SU-DHL-6 (cell line): ENCODE measurements at regions not wholly inside any gene's neighbourhood (a gene's known extent, or its start where the extent isn't known, plus 50 kb on each side); places are given as distances from the start of the nearest gene placed in this dataset.
"Not testable (repeated sequence)": the region's sequence is repeated elsewhere in the genome, so short reads cannot be mapped to it uniquely, and the experiment has no call there.

Experiments
- H2AFZ ChIP-seq: fragments of 200-600 bp; sonication (generic); 2 replicates; pipeline ENCODE4 v1.6.1; 2014; ENCODE audit warnings: low read depth, mild to moderate bottlenecking, moderate library complexity, mixed read lengths, antibody characterized with exemption, low read length; ENCODE audit not compliant: severe bottlenecking
- H3F3A ChIP-seq: fragments of 200-600 bp; shearing (Covaris generic); 2 replicates; pipeline ENCODE4 v1.6.0; 2016; ENCODE audit warnings: antibody characterized with exemption, mild to moderate bottlenecking; ENCODE audit not compliant: insufficient read depth
- H3K27ac ChIP-seq: fragments of 200-600 bp; sonication (generic); 2 replicates; pipeline ENCODE4 v1.5.1; 2016; ENCODE audit warnings: low read depth, mild to moderate bottlenecking, low read length, moderate library complexity, mixed read lengths
- H3K27me3 ChIP-seq: fragments of 200-600 bp; sonication (generic), shearing (Covaris generic); 2 replicates; pipeline ENCODE4 v1.6.0; 2014; ENCODE audit warnings: mild to moderate bottlenecking, low read length
- H3K36me3 ChIP-seq: fragments of 200-600 bp; sonication (generic); 2 replicates; pipeline ENCODE4 v1.6.1; 2014; ENCODE audit warnings: mild to moderate bottlenecking, low read length, mixed read lengths
- H3K4me2 ChIP-seq: fragments of 300-600, 200-600 bp; shearing (Covaris generic), sonication (generic); 2 replicates; pipeline ENCODE4 v1.6.0; 2014; ENCODE audit warnings: low read length, low read depth, mild to moderate bottlenecking; ENCODE audit not compliant: poor library complexity, severe bottlenecking
- H3K4me3 ChIP-seq: fragments of 200-600 bp; sonication (generic); 2 replicates; pipeline ENCODE4 v1.5.1; 2014; ENCODE audit warnings: antibody characterized with exemption, low read length, mild to moderate bottlenecking, mixed read lengths; ENCODE audit not compliant: insufficient read depth, poor library complexity, severe bottlenecking
- H3K79me2 ChIP-seq: fragments of 200-600 bp; sonication (generic); 2 replicates; pipeline ENCODE4 v1.6.1; 2014; ENCODE audit warnings: mild to moderate bottlenecking, low read length, moderate library complexity; ENCODE audit not compliant: insufficient read depth
- H3K9ac ChIP-seq: fragments of 200-600 bp; sonication (generic); 2 replicates; pipeline ENCODE4 v1.7.0; 2014; ENCODE audit warnings: mild to moderate bottlenecking, low read length
- H3K9me2 ChIP-seq: fragments of 200-600 bp; sonication (generic); replicated peaks from 2 replicates; pipeline ENCODE4 v1.6.1; 2014; ENCODE audit warnings: low read length; ENCODE audit not compliant: insufficient read depth
- H3K9me3 ChIP-seq: fragments of 200-600 bp; sonication (generic); 2 replicates; pipeline ENCODE4 v1.6.1; 2014; ENCODE audit warnings: low read length, mixed read lengths; ENCODE audit not compliant: insufficient read depth
- H4K20me1 ChIP-seq: fragments of 200-600 bp; sonication (generic); 2 replicates; pipeline ENCODE4 v1.6.1; 2014; ENCODE audit warnings: low read depth, mild to moderate bottlenecking, antibody characterized with exemption, low read length, moderate library complexity, mixed read lengths
- EZH2phosphoT487 ChIP-seq: fragments of 200-600 bp; sonication (generic), shearing (Covaris generic); conservative IDR thresholded peaks from 2 replicates; pipeline ENCODE4 v1.6.1; 2018; ENCODE audit warnings: mild to moderate bottlenecking, antibody characterized with exemption, low read length, moderate library complexity, mixed read lengths
- TF ChIP-seq, protein P1 (sequence below): fragments of 200-600 bp; sonication (generic); IDR thresholded peaks from one replicate; pipeline ENCODE4 v1.5.1; 2017; ENCODE audit warnings: antibody characterized with exemption, mild to moderate bottlenecking, low read length, moderate library complexity; ENCODE audit not compliant: insufficient read depth, poor library complexity, severe bottlenecking

DNA sequence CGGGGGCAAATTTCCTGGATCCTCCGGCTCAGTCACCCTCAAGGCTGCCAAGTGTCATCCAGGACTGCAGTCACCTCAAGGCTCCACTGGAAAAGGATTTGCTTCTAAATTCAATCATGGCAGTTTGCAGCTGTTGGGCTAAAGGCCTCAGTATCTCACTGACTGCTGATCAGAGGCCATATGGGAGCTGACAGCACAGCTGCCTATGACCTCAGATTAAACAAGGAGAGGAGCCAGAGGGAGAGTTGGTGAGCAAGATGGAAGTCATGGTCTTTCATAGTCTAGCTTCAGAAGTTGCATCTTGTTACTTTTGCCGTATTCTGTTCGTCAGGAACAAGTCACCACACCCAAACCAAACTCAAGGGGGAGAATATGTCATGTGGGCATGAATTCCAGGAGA is 849.7 kb downstream of the UQCRFS1 start:
- Histone ChIP-seq H3K9me3 (no peaks in the 10 kb centered on the region), H3K9me2 (no peaks in the 10 kb centered on the region), H3K4me2 (no peak overlapping the region), H3K9ac (no peak overlapping the region), H3K36me3 (no peaks in the 10 kb centered on the region), H2AFZ (no peak overlapping the region), H3F3A (no peaks in the 10 kb centered on the region), H3K4me3 (no peak overlapping the region), H4K20me1 (no peaks in the 10 kb centered on the region), H3K27ac (no peak overlapping the region), H3K27me3 (no peaks in the 10 kb centered on the region), H3K79me2 (no peaks in the 10 kb centered on the region)
- TF ChIP-seq EZH2phosphoT487: no peak

DNA sequence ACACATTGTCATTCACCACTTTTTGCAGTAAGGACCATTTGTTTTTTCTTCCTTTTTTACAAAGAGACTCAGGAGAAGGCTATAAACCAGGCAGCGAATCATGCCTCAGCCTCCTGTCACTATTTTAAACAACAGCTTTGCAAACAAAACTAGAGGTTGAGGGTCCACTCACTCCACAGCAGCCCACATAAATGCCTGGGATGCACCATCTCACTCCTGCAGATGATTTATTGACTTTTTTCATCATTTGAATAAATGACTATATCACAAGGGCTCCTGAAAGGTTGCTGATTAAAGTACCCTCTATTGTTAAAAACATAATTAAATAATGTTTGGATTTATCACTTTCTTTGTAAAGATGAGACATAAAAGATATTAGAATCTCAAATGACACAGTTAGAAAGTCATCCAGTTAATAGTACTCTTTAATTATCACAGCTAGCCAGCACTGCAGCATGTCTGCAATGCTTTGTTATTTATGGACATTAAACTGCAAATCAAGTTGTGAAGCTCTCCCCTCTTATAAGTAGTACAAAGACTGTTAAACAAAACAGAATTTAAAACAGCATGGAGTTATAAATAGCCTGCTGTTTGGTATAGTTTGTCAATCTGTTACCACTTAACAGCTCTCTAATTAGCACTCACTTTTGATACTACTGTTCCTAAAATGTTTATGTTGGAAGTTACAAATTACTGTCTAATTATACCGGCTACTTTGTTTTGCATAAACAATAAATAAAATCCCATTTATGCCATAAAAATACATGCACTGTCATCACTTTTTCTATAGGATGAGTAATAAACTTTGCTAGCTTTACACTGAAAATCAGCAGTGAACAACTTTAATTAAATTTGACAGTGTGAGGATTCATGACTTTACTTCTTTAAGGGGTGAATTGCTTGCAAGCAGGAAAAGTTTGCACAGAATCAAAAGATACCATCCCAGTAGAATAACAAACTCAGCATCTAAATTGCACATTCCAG is 853.2 kb downstream of the UQCRFS1 start:
- no peak overlapping the region for H3K27ac ChIP-seq
- H3K36me3 ChIP-seq: no peaks in the 10 kb centered on the region
- H3K9ac ChIP-seq: no peak overlapping the region
- TF ChIP-seq, protein P1, sequence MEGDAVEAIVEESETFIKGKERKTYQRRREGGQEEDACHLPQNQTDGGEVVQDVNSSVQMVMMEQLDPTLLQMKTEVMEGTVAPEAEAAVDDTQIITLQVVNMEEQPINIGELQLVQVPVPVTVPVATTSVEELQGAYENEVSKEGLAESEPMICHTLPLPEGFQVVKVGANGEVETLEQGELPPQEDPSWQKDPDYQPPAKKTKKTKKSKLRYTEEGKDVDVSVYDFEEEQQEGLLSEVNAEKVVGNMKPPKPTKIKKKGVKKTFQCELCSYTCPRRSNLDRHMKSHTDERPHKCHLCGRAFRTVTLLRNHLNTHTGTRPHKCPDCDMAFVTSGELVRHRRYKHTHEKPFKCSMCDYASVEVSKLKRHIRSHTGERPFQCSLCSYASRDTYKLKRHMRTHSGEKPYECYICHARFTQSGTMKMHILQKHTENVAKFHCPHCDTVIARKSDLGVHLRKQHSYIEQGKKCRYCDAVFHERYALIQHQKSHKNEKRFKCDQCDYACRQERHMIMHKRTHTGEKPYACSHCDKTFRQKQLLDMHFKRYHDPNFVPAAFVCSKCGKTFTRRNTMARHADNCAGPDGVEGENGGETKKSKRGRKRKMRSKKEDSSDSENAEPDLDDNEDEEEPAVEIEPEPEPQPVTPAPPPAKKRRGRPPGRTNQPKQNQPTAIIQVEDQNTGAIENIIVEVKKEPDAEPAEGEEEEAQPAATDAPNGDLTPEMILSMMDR: no peak
- no peak for TF ChIP-seq EZH2phosphoT487
- no peaks in the 10 kb centered on the region for H3F3A ChIP-seq
- no peaks in the 10 kb centered on the region for H4K20me1 ChIP-seq
- H3K79me2 ChIP-seq: no peaks in the 10 kb centered on the region
- H3K9me2 ChIP-seq: no peaks in the 10 kb centered on the region
- no peak overlapping the region for H3K4me3 ChIP-seq
- H3K4me2 ChIP-seq: no peak overlapping the region
- H2AFZ ChIP-seq: no peak overlapping the region
- no peaks in the 10 kb centered on the region for H3K9me3 ChIP-seq
- H3K27me3 ChIP-seq: no peaks in the 10 kb centered on the region

DNA sequence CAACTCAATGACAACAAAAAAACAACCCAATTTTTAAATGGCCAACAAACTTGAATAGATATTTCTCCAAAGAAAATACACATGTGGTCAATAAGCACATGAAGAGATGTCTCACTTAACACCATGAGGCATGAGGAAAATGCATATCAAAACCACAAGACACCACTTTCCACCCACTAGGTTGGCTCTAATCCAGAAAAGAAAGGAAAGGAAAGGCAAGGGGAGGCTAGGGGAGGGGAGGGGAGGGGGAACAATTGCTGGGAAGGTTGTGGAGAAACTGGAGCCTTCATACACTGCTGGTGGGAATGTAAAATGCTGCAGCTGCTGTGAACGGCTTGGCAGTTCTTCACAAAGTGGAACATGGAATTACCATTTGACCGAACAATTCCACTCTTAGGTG is 854.3 kb downstream of the UQCRFS1 start:
- Histone ChIP-seq H3K9ac (no peak overlapping the region), H3K9me2 (no peaks in the 10 kb centered on the region), H3K27ac (no peak overlapping the region), H2AFZ (no peak overlapping the region), H3F3A (no peaks in the 10 kb centered on the region), H3K9me3 (no peaks in the 10 kb centered on the region), H3K4me3 (no peak overlapping the region), H4K20me1 (no peaks in the 10 kb centered on the region), H3K79me2 (no peaks in the 10 kb centered on the region), H3K36me3 (no peaks in the 10 kb centered on the region), H3K27me3 (no peaks in the 10 kb centered on the region), H3K4me2 (no peak overlapping the region)
- TF ChIP-seq EZH2phosphoT487: no peak
- TF ChIP-seq, protein P1: no peak

DNA sequence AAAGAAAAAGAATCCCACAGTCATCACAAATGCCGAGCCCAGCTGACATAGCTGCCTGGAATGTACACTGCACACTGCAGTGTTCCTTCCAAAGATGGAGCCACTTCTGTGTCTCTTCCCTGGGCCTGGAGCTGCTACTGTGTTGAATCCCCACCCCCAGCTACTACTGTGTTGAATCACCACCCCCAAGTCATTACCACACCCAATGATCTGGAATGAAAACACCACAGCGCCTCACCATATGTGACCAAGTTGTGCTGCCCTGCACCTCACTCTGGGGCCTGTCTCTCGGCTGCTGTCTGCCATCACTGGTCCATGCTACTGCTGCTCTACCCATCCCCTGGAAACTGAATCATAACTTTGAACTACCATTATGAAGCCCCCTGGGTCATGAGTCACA is 861.2 kb downstream of the UQCRFS1 start:
- H3K9ac ChIP-seq: no peak overlapping the region
- no peaks in the 10 kb centered on the region for H4K20me1 ChIP-seq
- no peak overlapping the region for H3K4me2 ChIP-seq
- no peaks in the 10 kb centered on the region for H3K79me2 ChIP-seq
- TF ChIP-seq EZH2phosphoT487: no peak
- TF ChIP-seq, protein P1: no peak
- H3F3A ChIP-seq: no peaks in the 10 kb centered on the region
- no peaks in the 10 kb centered on the region for H3K27me3 ChIP-seq
- no peaks in the 10 kb centered on the region for H3K36me3 ChIP-seq
- no peaks in the 10 kb centered on the region for H3K9me2 ChIP-seq
- H3K4me3 ChIP-seq: no peak overlapping the region
- H3K9me3 ChIP-seq: no peaks in the 10 kb centered on the region
- H2AFZ ChIP-seq: no peak overlapping the region
- H3K27ac ChIP-seq: no peak overlapping the region

DNA sequence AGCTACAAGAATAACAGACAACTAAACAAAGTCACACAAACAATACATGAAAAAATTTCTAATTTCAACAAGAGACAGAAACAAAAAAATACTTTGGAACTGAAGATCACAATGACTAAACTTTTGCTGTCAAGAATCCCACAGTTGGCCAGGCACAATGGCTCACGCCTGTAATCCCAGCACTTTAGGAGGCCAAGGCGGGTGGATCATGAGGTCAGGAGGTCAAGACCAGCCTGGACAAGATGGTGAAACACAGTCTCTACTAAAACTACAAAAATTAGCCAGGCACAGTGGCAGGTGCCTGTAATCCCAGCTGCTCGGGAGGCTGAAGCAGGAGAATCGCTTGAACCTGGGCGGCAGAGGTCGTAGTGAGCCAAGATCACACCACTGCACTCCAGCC is 861.6 kb downstream of the UQCRFS1 start:
- not testable (repeated sequence) for H2AFZ ChIP-seq, H3K79me2 ChIP-seq, H3K27me3 ChIP-seq, H3F3A ChIP-seq, H3K4me2 ChIP-seq, H3K27ac ChIP-seq, H3K4me3 ChIP-seq, H3K9ac ChIP-seq, H3K9me2 ChIP-seq, H4K20me1 ChIP-seq, H3K9me3 ChIP-seq, H3K36me3 ChIP-seq
